ENCODE measurements at regions not wholly inside any gene's neighbourhood (a gene's known extent, or its start where the extent isn't known, plus 50 kb on each side); places are given as distances from the start of the nearest gene placed in this dataset.

- TF ChIP-seq, protein P1, sequence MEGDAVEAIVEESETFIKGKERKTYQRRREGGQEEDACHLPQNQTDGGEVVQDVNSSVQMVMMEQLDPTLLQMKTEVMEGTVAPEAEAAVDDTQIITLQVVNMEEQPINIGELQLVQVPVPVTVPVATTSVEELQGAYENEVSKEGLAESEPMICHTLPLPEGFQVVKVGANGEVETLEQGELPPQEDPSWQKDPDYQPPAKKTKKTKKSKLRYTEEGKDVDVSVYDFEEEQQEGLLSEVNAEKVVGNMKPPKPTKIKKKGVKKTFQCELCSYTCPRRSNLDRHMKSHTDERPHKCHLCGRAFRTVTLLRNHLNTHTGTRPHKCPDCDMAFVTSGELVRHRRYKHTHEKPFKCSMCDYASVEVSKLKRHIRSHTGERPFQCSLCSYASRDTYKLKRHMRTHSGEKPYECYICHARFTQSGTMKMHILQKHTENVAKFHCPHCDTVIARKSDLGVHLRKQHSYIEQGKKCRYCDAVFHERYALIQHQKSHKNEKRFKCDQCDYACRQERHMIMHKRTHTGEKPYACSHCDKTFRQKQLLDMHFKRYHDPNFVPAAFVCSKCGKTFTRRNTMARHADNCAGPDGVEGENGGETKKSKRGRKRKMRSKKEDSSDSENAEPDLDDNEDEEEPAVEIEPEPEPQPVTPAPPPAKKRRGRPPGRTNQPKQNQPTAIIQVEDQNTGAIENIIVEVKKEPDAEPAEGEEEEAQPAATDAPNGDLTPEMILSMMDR (IDR thresholded peaks at IDR 0.05): no peak
- H3K9me3 ChIP-seq: no peaks in the 10 kb centered on the region
- H3K36me3 ChIP-seq: no peaks in the 10 kb centered on the region
- intact Hi-C loops (cut with DNase I): no loop called here
- DNase-seq (ENCODE audit: low spot score in 2 of 2): no peak
- no peak overlapping the region for H3K4me3 ChIP-seq
- no peak overlapping the region for H3K27ac ChIP-seq
- H3K27me3 ChIP-seq: no peaks in the 10 kb centered on the region
- peaks cover 6 to 13% of the 10 kb centered on the region in 2 donors for H3K4me1 ChIP-seq
Measured at GRCh38 chr12:89278862-89279261, 73.4 kb downstream of the DUSP6 start.

- Histone ChIP-seq H3K27me3 (no peaks in the 10 kb centered on the region), H3K4me1 (peaks cover 6 to 13% of the 10 kb centered on the region in 2 donors), H3K9me3 (no peaks in the 10 kb centered on the region), H3K27ac (no peak overlapping the region), H3K36me3 (no peaks in the 10 kb centered on the region), H3K4me3 (no peak overlapping the region)
- intact Hi-C loops (cut with DNase I): no loop called here
- TF ChIP-seq, protein P1 (IDR thresholded peaks at IDR 0.05): no peak
- no peak for DNase-seq (ENCODE audit: low spot score in 2 of 2)
Measured at GRCh38 chr12:89278169-89278568, 74.1 kb downstream of the DUSP6 start.

- intact Hi-C loops (cut with DNase I): no loop called here
- no peak for DNase-seq (ENCODE audit: low spot score in 2 of 2)
- Histone ChIP-seq H3K4me1 (peaks cover 4 to 12% of the 10 kb centered on the region in 2 donors), H3K27me3 (no peaks in the 10 kb centered on the region), H3K4me3 (no peak overlapping the region), H3K36me3 (no peaks in the 10 kb centered on the region), H3K9me3 (no peaks in the 10 kb centered on the region), H3K27ac (no peak overlapping the region)
- TF ChIP-seq, protein P1 (IDR thresholded peaks at IDR 0.05): no peak
Measured at GRCh38 chr12:89276860-89277259, 75.4 kb downstream of the DUSP6 start.

GRCh38 chr12:89273525-89273924 is 78.8 kb downstream of the DUSP6 start:
- H3K9me3 ChIP-seq: no peaks in the 10 kb centered on the region
- no peaks in the 10 kb centered on the region for H3K27me3 ChIP-seq
- no peaks in the 10 kb centered on the region for H3K4me1 ChIP-seq
- no peak overlapping the region for H3K27ac ChIP-seq
- TF ChIP-seq, protein P1 (IDR thresholded peaks at IDR 0.05): no peak
- H3K36me3 ChIP-seq: no peaks in the 10 kb centered on the region
- intact Hi-C loops (cut with DNase I): no loop called here
- DNase-seq (ENCODE audit: low spot score in 2 of 2): no peak
- H3K4me3 ChIP-seq: no peak overlapping the region

DNA sequence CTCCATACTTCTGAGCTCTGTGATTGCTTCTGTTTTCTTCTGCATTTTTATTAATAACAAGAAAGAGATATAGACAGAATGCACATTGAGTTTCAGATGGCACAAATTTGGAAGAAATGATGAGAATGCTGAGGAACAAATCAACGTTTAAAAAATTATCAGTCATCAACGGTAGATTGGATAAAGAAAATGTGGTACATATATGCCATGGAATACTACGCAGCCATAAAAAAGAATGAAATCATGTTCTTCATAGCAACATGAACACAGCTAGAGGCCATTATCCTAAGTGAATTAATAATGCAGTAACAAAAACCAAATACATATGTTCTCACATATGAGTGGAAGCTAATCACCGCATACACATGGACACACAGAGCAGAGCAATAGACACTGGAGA is 81.8 kb downstream of the DUSP6 start:
- Histone ChIP-seq H3K36me3 (no peaks in the 10 kb centered on the region), H3K4me3 (no peak overlapping the region), H3K4me1 (no peaks in the 10 kb centered on the region), H3K9me3 (no peaks in the 10 kb centered on the region), H3K27ac (no peak overlapping the region), H3K27me3 (no peaks in the 10 kb centered on the region)
- no peak for DNase-seq (ENCODE audit: low spot score in 2 of 2)
- intact Hi-C loops (cut with DNase I): no loop called here
- TF ChIP-seq, protein P1 (IDR thresholded peaks at IDR 0.05): no peak

DNA sequence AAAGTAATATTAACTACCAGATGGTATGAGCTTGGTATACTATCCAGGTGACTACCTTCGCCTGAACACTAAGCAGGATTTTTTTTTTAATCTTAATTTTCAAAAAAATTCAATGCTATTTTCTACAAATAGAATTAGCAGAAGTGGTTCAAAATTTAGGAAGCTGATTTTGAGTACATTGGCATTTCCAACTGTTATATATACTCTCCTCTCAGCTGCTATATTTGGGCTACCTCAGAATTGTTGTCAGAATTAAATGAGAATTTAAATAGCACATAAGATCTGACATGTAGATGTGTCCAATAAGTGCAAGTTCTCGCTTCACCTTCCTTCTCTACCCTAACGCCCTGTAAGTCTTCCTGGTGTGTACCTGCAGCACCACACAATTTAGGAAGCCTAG is 83.1 kb downstream of the DUSP6 start:
- Histone ChIP-seq H3K36me3 (no peaks in the 10 kb centered on the region), H3K4me3 (no peak overlapping the region), H3K27me3 (no peaks in the 10 kb centered on the region), H3K9me3 (no peaks in the 10 kb centered on the region), H3K27ac (no peak overlapping the region), H3K4me1 (no peaks in the 10 kb centered on the region)
- TF ChIP-seq, protein P1 (IDR thresholded peaks at IDR 0.05): no peak
- DNase-seq (ENCODE audit: low spot score in 2 of 2): no peak
- intact Hi-C loops (cut with DNase I): no loop called here
